H1 (cell line): ENCODE measurements at regions not wholly inside any gene's neighbourhood (a gene's known extent, or its start where the extent isn't known, plus 50 kb on each side); places are given as distances from the start of the nearest gene placed in this dataset.

Experiments used
- CTCF ChIA-PET: fragments of 300-600 bp; sonication (Branson Sonifier 250); formaldehyde crosslinking; loops from one replicate; lab custom pipeline; 2021; ENCODE audit not compliant: partially characterized antibody; lab: Charles Lee
- POLR2A ChIA-PET: fragments of 300-600 bp; sonication (Branson Sonifier 250); formaldehyde crosslinking; loops from one replicate; lab custom pipeline; 2021; ENCODE audit warnings: inconsistent platforms; ENCODE audit not compliant: partially characterized antibody; lab: Charles Lee
- DNase-seq, 2 experiments: peaks; one replicate each; pipeline versions ENCODE4 v3.0.0 to v3.0.0-alpha.2; 2010 to 2022; ENCODE audit warnings: low spot score in 2 of 2, low read depth in 1 of 2, mixed read lengths in 1 of 2
- FAIRE-seq: peaks from 2 replicates; lab custom pipeline; 2011; peaks lifted over from hg19 to GRCh38; lab: Jason Lieb, UNC
- H2AFZ ChIP-seq: 2 replicates; pipeline ENCODE4 v1.8.1; 2012; ENCODE audit warnings: low read length, inconsistent platforms
- H2AK5ac ChIP-seq: 2 replicates; pipeline ENCODE4 v1.6.1; 2013; ENCODE audit warnings: low read depth, low read length
- H2BK120ac ChIP-seq: replicated peaks from 2 replicates; pipeline ENCODE3; 2013; ENCODE audit warnings: low read depth, low read length, inconsistent platforms
- H2BK12ac ChIP-seq: 2 replicates; pipeline ENCODE4 v1.6.1; 2013; ENCODE audit warnings: low read depth, low read length
- H2BK15ac ChIP-seq: 2 replicates; pipeline ENCODE4 v1.6.1; 2013; ENCODE audit warnings: low read length
- H2BK20ac ChIP-seq: 2 replicates; pipeline ENCODE4 v1.6.1; 2013; ENCODE audit warnings: low read length
- H2BK5ac ChIP-seq: 2 replicates; pipeline ENCODE4 v1.6.1; 2013; ENCODE audit warnings: low read depth, low read length
- H3K14ac ChIP-seq: 2 replicates; pipeline ENCODE4 v1.6.1; 2013; ENCODE audit warnings: inconsistent platforms; ENCODE audit not compliant: insufficient read length
- H3K18ac ChIP-seq: 2 replicates; pipeline ENCODE4 v1.6.1; 2013; ENCODE audit warnings: low read length; ENCODE audit errors: extremely low read depth
- H3K23ac ChIP-seq: 2 replicates; pipeline ENCODE4 v1.6.1; 2013; ENCODE audit warnings: inconsistent platforms; ENCODE audit not compliant: insufficient read length
- H3K23me2 ChIP-seq: 2 replicates; pipeline ENCODE4 v1.6.1; 2013; ENCODE audit warnings: low read depth, low read length
- H3K27ac ChIP-seq: 2 replicates; pipeline ENCODE4 v1.6.1; 2011; ENCODE audit warnings: low read depth, low read length, inconsistent platforms
- H3K27me3 ChIP-seq, 4 experiments: replicated peaks in 1 of 4; 1 replicate in 1 of 4; 2 replicates in 3 of 4; pipeline versions ENCODE4 v1.6.1 to v1.8.1; 2011 to 2013; ENCODE audit warnings: low read length in 3 of 4, mild to moderate bottlenecking in 3 of 4, inconsistent platforms in 2 of 4, mixed read lengths in 2 of 4, moderate library complexity in 1 of 4; ENCODE audit not compliant: control insufficient read depth in 3 of 4, insufficient read depth in 3 of 4; ENCODE audit errors: extremely low read depth in 1 of 4
- H3K36me3 ChIP-seq, 4 experiments: 2 replicates each; pipeline versions ENCODE4 v1.6.1 to v1.8.1; 2011 to 2013; ENCODE audit warnings: mild to moderate bottlenecking in 4 of 4, low read length in 3 of 4, moderate library complexity in 2 of 4, control low read depth in 1 of 4, inconsistent platforms in 1 of 4; ENCODE audit not compliant: insufficient read depth in 4 of 4, control insufficient read depth in 2 of 4
- H3K4ac ChIP-seq: replicated peaks from 2 replicates; pipeline ENCODE3; 2013; ENCODE audit warnings: low read length, low read depth, mixed read lengths, inconsistent platforms; ENCODE audit not compliant: insufficient read length
- H3K4me1 ChIP-seq, 4 experiments: replicated peaks in 1 of 4; 1 replicate in 1 of 4; 2 replicates in 3 of 4; pipeline versions ENCODE4 v1.6.1 to v1.8.1; 2011 to 2013; ENCODE audit warnings: low read length in 3 of 4, inconsistent platforms in 2 of 4, mixed read lengths in 1 of 4; ENCODE audit not compliant: insufficient read depth in 4 of 4, control insufficient read depth in 3 of 4
- H3K4me2 ChIP-seq, 2 experiments: 2 replicates each; pipeline versions ENCODE4 v1.6.1 to v1.8.1; 2011 to 2013; ENCODE audit warnings: low read depth in 2 of 2, low read length in 2 of 2, control low read depth in 1 of 2, inconsistent platforms in 1 of 2, mild to moderate bottlenecking in 1 of 2; ENCODE audit not compliant: insufficient read depth in 1 of 2
- H3K4me3 ChIP-seq, 4 experiments: fragments of 200-600, 300-600 bp in 1 of 4; sonication (generic), shearing (Covaris generic), sonication (Bioruptor Twin) in 1 of 4; 2 replicates each; pipeline versions ENCODE4 v1.5.1 to v1.8.1; 2011 to 2016; ENCODE audit warnings: low read length in 4 of 4, low read depth in 3 of 4, control low read depth in 2 of 4, inconsistent platforms in 2 of 4, mild to moderate bottlenecking in 2 of 4, mixed read lengths in 1 of 4, moderate library complexity in 1 of 4; ENCODE audit not compliant: insufficient read depth in 2 of 4; ENCODE audit errors: extremely low read depth in 1 of 4
- H3K56ac ChIP-seq: replicated peaks from 2 replicates; pipeline ENCODE3; 2013; ENCODE audit warnings: low read depth, mild to moderate bottlenecking, mixed read lengths, low read length, inconsistent platforms; ENCODE audit not compliant: insufficient read length
- H3K79me1 ChIP-seq: 2 replicates; pipeline ENCODE4 v1.6.1; 2013; ENCODE audit warnings: low read depth, low read length, control low read depth
- H3K79me2 ChIP-seq, 2 experiments: 2 replicates each; pipeline versions ENCODE4 v1.6.1 to v1.8.1; 2012 to 2013; ENCODE audit warnings: low read length in 2 of 2, mild to moderate bottlenecking in 2 of 2, inconsistent platforms in 1 of 2; ENCODE audit not compliant: insufficient read depth in 2 of 2, control insufficient read depth in 1 of 2
- H3K9ac ChIP-seq, 4 experiments: replicated peaks in 1 of 4; 1 replicate in 1 of 4; 2 replicates in 3 of 4; pipeline versions ENCODE4 v1.6.1 to v1.8.1; 2011 to 2013; ENCODE audit warnings: low read depth in 3 of 4, low read length in 3 of 4, control low read depth in 2 of 4, mild to moderate bottlenecking in 2 of 4, moderate library complexity in 2 of 4, inconsistent platforms in 1 of 4; ENCODE audit errors: extremely low read depth in 1 of 4
- H3K9me3 ChIP-seq, 2 experiments: 2 replicates each; pipeline versions ENCODE4 v1.6.1 to v1.8.1; 2012 to 2013; ENCODE audit warnings: mild to moderate bottlenecking in 2 of 2, moderate library complexity in 2 of 2, control low read depth in 1 of 2, inconsistent platforms in 1 of 2, low read depth in 1 of 2, low read length in 1 of 2, mixed read lengths in 1 of 2; ENCODE audit not compliant: insufficient read depth in 2 of 2
- H4K20me1 ChIP-seq, 2 experiments: replicated peaks in 1 of 2; 2 replicates each; pipeline versions ENCODE3 to v1.8.1; 2011 to 2013; ENCODE audit warnings: inconsistent platforms in 2 of 2, low read length in 2 of 2, mild to moderate bottlenecking in 1 of 2; ENCODE audit not compliant: insufficient read depth in 2 of 2, control insufficient read depth in 1 of 2
- H4K5ac ChIP-seq: 2 replicates; pipeline ENCODE4 v1.6.1; 2013; ENCODE audit warnings: low read length, low read depth, mixed read lengths, inconsistent platforms; ENCODE audit not compliant: insufficient read length
- H4K8ac ChIP-seq: 2 replicates; pipeline ENCODE4 v1.8.0; 2013; ENCODE audit warnings: mild to moderate bottlenecking, moderate library complexity, low read length, inconsistent platforms; ENCODE audit not compliant: insufficient read depth; ENCODE audit errors: extremely low read depth
- H4K91ac ChIP-seq: replicated peaks from 2 replicates; pipeline ENCODE3; 2013; ENCODE audit warnings: low read length, mixed read lengths, inconsistent platforms; ENCODE audit not compliant: insufficient read length
- ATF2 ChIP-seq: IDR thresholded peaks from 2 replicates; pipeline ENCODE4 v1.6.1; 2012; ENCODE audit warnings: low read length, inconsistent platforms
- CBX5 ChIP-seq: fragments of 300-800, 300-1000 bp; sonication (generic); IDR thresholded peaks from 2 replicates; pipeline ENCODE4 v1.7.1; 2016; ENCODE audit warnings: antibody characterized with exemption, low read length, low read depth
- HDAC6 ChIP-seq: IDR thresholded peaks from one replicate; pipeline ENCODE4 v1.7.1; 2012; ENCODE audit warnings: low read depth, mild to moderate bottlenecking, inconsistent platforms, low read length, moderate library complexity
- NANOG ChIP-seq: IDR thresholded peaks from 2 replicates; pipeline ENCODE4 v1.6.1; 2011; ENCODE audit warnings: low read length, low read depth, mild to moderate bottlenecking, inconsistent platforms; ENCODE audit not compliant: insufficient read depth, poor library complexity, severe bottlenecking
- POLR2A ChIP-seq, 2 experiments: IDR thresholded peaks; 1 replicate in 1 of 2; 2 replicates in 1 of 2; pipeline ENCODE4 v1.6.1; 2011; ENCODE audit warnings: low read depth in 2 of 2, low read length in 2 of 2, mild to moderate bottlenecking in 2 of 2; ENCODE audit errors: control extremely low read depth in 1 of 2
- RAD21 ChIP-seq, 2 experiments: IDR thresholded peaks in 1 of 2; conservative IDR thresholded peaks in 1 of 2; 2 replicates each; pipeline ENCODE4 v1.6.1; 2011; ENCODE audit warnings: low read depth in 2 of 2, low read length in 2 of 2, improper control_type of control experiment in 1 of 2, inconsistent platforms in 1 of 2, mild to moderate bottlenecking in 1 of 2, moderate library complexity in 1 of 2
- WGBS, 2 experiments: shearing (Covaris generic) in 1 of 2; methylation state at CpG; one replicate each; pipeline versions ENCODE4 v1.1.6 to v1.1.7; 2013 to 2015; ENCODE audit warnings: low lambda C conversion rate in 2 of 2, mixed read lengths in 2 of 2, inconsistent platforms in 1 of 2, low coverage in 1 of 2, missing lambda C conversion rate in 1 of 2; ENCODE audit not compliant: insufficient replicate concordance in 2 of 2, insufficient coverage in 1 of 2, insufficient read length in 1 of 2; ENCODE audit errors: extremely low coverage in 1 of 2, missing lambda C conversion rate in 1 of 2; 5-methylcytosine and 5-hydroxymethylcytosine counted together

GRCh38 chr2:239472235-239472775 lies 71.5 kb upstream of the HDAC4 start:
- no peak for FAIRE-seq
- POLR2A ChIA-PET: interaction anchor here (0.7 kb wide), 1 partner anchor 143 kb away, joined by 3 read pairs; no protein-coding TSS in a partner anchor

More at GRCh38 chr2:239472235-239472775, 71.5 kb upstream of the HDAC4 start:
- peaks cover 0 to 1% of the 10 kb centered on the region in 2 experiments for H4K20me1 ChIP-seq
- no peak overlapping the region for H3K9ac ChIP-seq
- no peak overlapping the region for H2BK120ac ChIP-seq
- H2AFZ ChIP-seq: no peak overlapping the region
- H3K27me3 ChIP-seq: no peaks in the 10 kb centered on the region
- H3K23me2 ChIP-seq: peaks cover 7% of the 10 kb centered on the region; the same call in 1 of the 2 replicates
- no peaks in the 10 kb centered on the region for H3K79me1 ChIP-seq
- CTCF ChIA-PET: no interaction called here
- WGBS, 2 experiments: 75% methylated on average over 11 of the region's 11 CpGs; no CpG with 5 or more reads in 1 of the 2 experiments
- H3K4ac ChIP-seq: no peak overlapping the region
- no peak overlapping the region for H4K5ac ChIP-seq
- H3K23ac ChIP-seq: no peak overlapping the region
- no peak overlapping the region for H3K4me2 ChIP-seq
- H2BK15ac ChIP-seq: no peak overlapping the region
- no peak overlapping the region for H3K14ac ChIP-seq
- no peaks in the 10 kb centered on the region for H3K4me1 ChIP-seq
- no peak overlapping the region for H2BK20ac ChIP-seq
- H3K18ac ChIP-seq: no peak overlapping the region
- no peaks in the 10 kb centered on the region for H3K79me2 ChIP-seq
- DNase-seq: no peak
- no peak overlapping the region for H3K27ac ChIP-seq
- H2BK5ac ChIP-seq: no peak overlapping the region
- no peak overlapping the region for H4K8ac ChIP-seq
- no peak overlapping the region for H2BK12ac ChIP-seq
- H3K56ac ChIP-seq: no peak overlapping the region
- H3K9me3 ChIP-seq: peaks cover 19 to 38% of the 10 kb centered on the region in 2 experiments; a peak in 3 of 4 replicates
- H3K4me3 ChIP-seq: no peak overlapping the region
- TF ChIP-seq CBX5 (no peak), RAD21 (IDR thresholded peaks at IDR 0.05 in 1 of 2, conservative IDR thresholded peaks at IDR 0.05 in 1 of 2; ENCODE audit: low read depth in 2 of 2, low read length in 2 of 2) (no peak), ATF2 (no peak), HDAC6 (no peak), POLR2A (IDR thresholded peaks at IDR 0.05; ENCODE audit: control extremely low read depth in 1 of 2, low read depth in 2 of 2, low read length in 2 of 2) (no peak), NANOG (no peak)
- no peak overlapping the region for H2AK5ac ChIP-seq
- no peak overlapping the region for H4K91ac ChIP-seq
- no peaks in the 10 kb centered on the region for H3K36me3 ChIP-seq
